HG03342 (cell line): ENCODE measurements at regions not wholly inside any gene's neighbourhood (a gene's known extent, or its start where the extent isn't known, plus 50 kb on each side); places are given as distances from the start of the nearest gene placed in this dataset.

ENCODE experiments used
- ATAC-seq: cut with Tn5 transposase; IDR thresholded peaks from one replicate; pipeline ENCODE4 v1.9.1; 2021; ENCODE audit warnings: mild to moderate bottlenecking, moderate library complexity; ENCODE audit not compliant: unreplicated experiment

GRCh38 chr3:68328049-68328448 is 604.3 kb downstream of the TAFA4 start:
- no peak for ATAC-seq

- no peak for ATAC-seq
Measured at GRCh38 chr3:68315964-68316363, 616.4 kb downstream of the TAFA4 start.

- no peak for ATAC-seq
Measured at GRCh38 chr3:68315546-68315945, 616.8 kb downstream of the TAFA4 start.

- no peak for ATAC-seq
Measured at GRCh38 chr3:68306571-68306970, 625.8 kb downstream of the TAFA4 start.

DNA sequence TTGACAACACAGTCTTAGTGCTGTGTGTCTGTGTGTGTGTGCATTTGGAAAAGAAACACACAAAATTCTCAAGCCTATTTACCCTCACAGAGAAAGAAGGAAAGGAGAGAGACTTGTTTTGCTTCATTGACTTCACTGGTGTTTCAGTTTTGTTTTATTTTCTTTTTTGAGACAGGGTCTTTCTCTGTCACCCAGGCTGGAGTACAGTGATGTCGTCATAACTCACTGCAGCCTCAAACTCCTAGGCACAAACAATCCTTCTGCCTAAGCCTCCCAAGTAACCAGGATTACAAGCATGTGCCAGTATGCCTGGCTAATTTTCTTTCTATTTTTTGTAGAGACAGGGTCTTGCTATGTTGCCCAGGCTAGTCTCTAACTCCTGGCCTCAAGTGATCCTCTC is 636.9 kb downstream of the TAFA4 start:
- no peak for ATAC-seq

- ATAC-seq: no peak
Measured at GRCh38 chr3:68290333-68290732, 635.9 kb upstream of the SUCLG2 start.

GRCh38 chr3:68288085-68288484 is 633.7 kb upstream of the SUCLG2 start:
- no peak for ATAC-seq

DNA sequence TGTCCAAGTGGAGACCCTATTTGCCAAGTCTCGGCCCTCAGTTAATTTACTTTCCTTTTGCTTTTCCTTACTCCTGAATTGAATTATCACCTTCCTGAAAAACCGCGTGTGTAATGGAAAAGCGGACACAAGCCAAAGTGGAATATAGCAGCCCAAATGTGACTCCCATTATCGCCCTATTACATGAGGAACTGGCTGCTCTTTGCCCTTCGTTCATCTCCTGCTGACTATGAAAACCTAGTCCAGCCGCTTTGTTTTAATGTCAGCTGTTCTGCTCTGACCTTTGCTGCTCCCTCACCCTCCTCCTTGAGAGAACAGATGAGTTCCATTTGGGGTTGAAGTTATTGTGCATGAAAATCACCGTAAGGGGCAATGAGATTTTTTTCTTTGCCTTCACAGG is 632.7 kb upstream of the SUCLG2 start:
- no peak for ATAC-seq

DNA sequence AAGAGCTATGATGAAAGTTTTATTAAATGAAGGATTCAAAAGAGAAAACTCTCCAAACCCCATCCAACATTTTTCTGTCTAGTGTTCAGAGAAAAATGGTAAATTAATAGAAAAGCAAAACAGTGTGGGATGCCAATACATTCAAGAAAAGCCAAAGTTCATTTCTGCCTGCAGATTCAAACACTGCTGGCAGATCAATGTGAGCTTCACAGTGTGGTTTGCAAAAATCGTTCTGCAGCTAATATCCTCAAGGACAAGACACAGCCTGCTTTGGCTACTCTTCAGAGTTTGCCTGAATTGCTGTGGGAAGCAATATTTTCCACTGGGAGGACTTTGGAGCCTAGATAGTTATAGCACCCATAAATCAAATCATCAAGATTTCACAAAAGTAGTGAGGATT is 619.9 kb upstream of the SUCLG2 start:
- ATAC-seq: no peak

DNA sequence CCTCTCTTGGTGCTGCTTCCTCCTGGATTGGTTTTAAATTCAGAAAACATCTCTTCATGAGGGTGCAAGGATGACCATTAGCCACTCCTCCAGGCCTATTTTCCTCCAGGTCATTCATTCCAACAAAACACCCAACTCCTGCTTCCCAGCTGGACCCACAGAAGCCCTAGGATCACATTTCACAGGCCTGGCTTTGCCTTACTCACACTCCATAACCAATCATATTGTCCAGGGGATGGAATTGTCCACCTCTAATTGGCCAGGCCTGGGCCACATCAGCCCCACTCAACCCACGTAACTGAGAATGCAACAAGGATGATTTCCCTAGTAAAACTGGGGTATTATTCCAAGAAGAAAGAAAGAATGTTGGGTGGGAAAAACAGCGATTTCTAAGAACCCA is 616.7 kb upstream of the SUCLG2 start:
- ATAC-seq: no peak

DNA sequence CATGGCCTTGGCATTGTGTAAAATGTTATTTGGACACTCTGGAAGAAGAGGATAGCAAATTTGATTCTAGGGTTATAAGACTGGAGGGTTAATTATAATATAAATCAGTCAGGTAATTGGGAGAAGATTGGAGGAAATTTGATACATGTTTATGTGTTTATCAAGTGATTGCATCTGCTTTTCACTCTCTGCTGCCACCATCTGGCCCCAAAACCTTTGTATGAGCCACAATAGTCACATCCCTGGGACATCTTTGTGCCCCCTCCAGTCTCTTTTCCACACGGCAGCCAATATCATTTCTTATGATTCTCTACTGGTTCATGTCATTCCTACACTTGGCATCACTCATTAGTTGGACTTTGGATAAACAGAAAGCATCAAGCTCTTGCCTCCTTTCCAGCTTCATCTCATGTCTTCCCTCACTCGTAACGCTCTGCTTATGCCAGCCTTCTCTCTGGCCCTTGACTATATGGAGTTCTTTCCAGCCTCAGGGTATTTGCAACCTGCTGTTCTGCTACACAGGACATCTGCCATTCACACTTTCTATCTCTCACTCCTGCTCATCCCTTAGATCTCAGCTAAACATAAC is 602.3 kb upstream of the SUCLG2 start:
- ATAC-seq: no peak

DNA sequence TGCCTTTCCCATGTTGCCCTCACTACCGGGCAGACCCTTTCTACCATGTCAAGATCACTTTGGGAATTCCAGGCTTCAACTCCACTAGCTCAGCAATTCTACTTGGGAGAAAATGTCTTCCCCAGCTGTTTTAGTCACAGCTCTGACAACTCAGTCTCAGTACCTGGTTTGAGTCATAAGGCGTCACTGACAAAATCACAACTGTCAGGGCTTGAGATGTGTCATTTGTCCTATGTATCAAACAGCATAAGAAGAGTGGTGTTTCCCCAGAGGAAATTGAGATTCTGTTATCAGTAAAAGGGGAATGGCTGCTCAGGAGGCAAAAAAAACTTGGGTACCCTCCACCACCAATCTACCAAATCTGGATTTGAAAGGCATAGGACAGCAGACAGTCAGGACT is 594.9 kb upstream of the SUCLG2 start:
- no peak for ATAC-seq

- ATAC-seq: no peak
Measured at GRCh38 chr3:68242606-68243005, 588.2 kb upstream of the SUCLG2 start.

DNA sequence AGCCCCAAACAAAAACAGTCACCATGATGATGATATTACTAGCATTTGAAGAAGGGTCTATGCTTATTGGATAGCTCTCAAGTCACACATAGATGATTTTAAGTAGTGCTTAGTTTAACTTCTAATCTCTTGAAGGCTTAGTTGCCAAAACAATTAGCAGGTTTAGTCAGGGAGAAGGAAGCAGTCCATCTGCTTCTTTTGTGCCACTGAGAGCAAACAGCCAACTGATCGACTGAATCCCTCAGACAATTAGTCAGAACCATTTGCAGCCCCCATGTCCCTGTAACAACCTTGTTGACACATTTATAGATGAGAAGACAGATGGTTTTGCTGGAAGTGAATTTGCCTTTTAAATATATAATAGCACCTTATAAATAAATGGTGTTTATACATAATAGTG is 585.1 kb upstream of the SUCLG2 start:
- ATAC-seq: no peak

DNA sequence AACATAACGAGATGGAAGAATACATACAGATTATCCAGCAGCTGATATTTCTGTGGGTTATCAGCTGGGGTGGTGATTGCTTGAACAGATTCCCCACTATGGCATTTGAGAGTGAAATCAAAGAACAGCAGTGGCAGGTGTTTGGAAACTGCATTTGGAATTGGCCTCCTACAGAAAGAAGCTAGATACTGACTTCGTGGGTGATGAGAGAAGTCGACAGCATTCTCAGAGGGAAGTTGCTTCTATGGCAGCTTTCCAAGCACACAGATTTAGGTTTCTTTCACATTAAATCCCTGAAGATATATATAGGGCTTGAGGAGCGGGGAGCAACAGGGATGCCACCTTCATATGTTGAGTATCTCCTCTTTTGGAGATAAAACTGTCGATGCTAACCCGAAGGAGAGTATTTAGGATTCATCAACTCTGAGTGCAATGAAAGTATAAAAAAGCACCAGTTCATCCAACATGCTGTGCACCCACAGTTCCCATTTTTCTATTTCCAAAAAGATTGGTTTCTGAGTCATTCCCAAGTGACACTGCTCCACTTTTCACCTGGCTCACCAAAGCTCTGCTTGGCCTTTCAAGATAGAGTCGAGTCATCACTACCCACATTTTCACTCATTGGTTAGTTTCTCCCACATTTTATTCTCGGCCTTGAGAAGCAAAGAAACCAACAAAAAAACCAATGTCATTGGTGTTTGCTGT is 579.8 kb upstream of the SUCLG2 start:
- no peak for ATAC-seq

DNA sequence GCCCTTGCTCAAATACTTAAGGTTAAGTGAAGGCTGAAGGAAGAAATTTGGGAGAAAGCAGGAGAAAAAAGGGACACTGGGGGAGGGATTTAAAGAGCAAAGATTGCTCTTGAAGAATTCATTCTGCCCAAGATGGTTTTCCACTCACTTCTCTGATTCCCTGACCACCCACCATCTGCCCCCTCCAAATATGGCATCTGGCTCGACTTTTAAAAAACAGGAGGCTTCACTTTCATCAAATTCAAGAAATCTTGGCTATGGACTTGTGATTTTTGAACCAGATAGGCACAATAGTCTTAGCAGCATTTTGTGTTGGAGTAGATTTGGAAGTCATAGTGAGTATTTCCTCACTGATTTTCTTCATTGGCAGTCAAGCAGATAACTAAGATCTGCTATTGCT is 574.4 kb upstream of the SUCLG2 start:
- no peak for ATAC-seq

- ATAC-seq: no peak
Measured at GRCh38 chr3:68220832-68221231, 566.4 kb upstream of the SUCLG2 start.

- no peak for ATAC-seq
Measured at GRCh38 chr3:68211637-68212036, 557.2 kb upstream of the SUCLG2 start.

- no peak for ATAC-seq
Measured at GRCh38 chr3:68210635-68211034, 556.2 kb upstream of the SUCLG2 start.

- ATAC-seq: peak; percentile 61
Measured at GRCh38 chr3:68207327-68207726, 552.9 kb upstream of the SUCLG2 start.

DNA sequence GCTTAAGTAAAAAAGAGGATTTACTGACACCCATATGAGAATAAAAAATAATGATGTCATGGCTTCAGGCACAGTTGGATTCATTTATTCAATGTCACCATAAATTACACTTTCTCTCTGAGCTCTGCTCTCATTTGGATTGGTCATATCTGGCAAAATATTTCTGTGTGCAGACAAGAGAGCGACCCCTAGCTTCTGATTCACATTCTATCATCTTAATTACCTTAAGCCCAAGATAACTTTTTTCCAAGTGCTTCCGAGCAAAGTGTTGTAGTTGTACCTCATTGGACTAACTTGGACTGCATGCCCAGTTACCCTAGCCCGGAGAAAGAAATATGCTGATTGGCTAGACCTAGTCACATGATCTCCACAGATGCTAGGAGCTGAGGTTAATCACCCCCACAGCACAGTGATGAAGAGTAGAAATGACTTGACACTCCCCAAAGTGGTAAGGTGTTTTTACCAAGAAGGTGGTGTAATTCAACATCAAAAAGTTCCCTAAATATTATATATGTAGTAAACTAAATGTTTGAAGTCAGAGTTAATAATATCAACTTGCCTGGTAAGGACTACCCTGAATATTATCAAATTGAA is 552.2 kb upstream of the SUCLG2 start:
- ATAC-seq: no peak

GRCh38 chr3:68186733-68187132 is 532.3 kb upstream of the SUCLG2 start:
- ATAC-seq: no peak

DNA sequence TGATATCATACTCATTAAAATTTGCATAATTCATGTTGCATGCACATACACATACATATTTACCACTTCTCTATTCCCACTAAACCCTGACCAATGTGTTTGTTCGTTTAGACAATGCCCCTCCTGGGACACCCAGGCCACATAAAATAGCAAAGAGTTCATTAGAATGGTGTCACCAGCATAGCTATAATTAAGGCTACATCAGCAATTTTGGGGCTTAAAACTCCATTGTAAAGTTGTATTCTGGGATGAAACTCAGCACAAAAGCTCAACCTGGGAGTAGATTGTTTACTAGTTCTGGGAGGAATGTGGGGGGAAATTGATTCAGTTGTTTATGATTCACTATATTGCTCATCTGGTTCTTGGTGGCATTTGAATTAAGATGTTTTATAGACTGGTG is 522.2 kb upstream of the SUCLG2 start:
- ATAC-seq: no peak
